ENCODE measurements at regions not wholly inside any gene's neighbourhood (a gene's known extent, or its start where the extent isn't known, plus 50 kb on each side); places are given as distances from the start of the nearest gene placed in this dataset.

DNA sequence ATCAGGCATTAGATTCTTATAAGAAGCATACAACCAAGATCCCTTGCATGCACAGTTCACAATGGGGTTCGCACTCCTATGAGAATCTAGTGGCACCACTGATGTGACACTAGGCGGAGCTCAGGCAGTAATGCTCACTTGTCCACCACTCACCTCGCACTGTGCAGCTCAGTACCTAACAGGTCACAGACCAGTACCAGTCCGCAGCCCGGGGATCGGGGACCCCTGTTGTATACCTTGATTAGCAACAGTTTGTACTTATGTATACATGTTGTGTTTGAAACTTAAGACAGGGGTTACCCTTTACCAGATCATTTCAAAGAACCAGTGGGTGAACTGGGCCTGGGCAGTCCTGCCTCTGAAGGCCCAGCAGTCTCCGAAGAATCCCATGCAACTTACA is 103.7 kb downstream of the PMP22 start:
- H3K27me3 ChIP-seq (replicated peaks in 1 of 4; ENCODE audit: control insufficient read depth in 3 of 4, extremely low read depth in 1 of 4, insufficient read depth in 3 of 4, low read length in 3 of 4) = no peaks in the 10 kb centered on the region
- no peak overlapping the region for H2AFZ ChIP-seq (ENCODE audit: low read length)
- H3K23me2 ChIP-seq (ENCODE audit: low read depth, low read length) = no peaks in the 10 kb centered on the region
- no peak overlapping the region for H2BK120ac ChIP-seq (replicated peaks; ENCODE audit: low read depth, low read length)
- H2BK5ac ChIP-seq (ENCODE audit: low read depth, low read length) = no peak overlapping the region
- H3K14ac ChIP-seq (ENCODE audit: insufficient read length) = no peak overlapping the region
- DNase-seq (ENCODE audit: low read depth in 1 of 2, low spot score in 2 of 2) = no peak
- no peak overlapping the region for H3K4me3 ChIP-seq (ENCODE audit: extremely low read depth in 1 of 4, insufficient read depth in 2 of 4, low read depth in 3 of 4, low read length in 4 of 4)
- H2BK15ac ChIP-seq (ENCODE audit: low read length) = no peak overlapping the region
- no peak overlapping the region for H2BK12ac ChIP-seq (ENCODE audit: low read depth, low read length)
- no peak overlapping the region for H2BK20ac ChIP-seq (ENCODE audit: low read length)
- H3K4ac ChIP-seq (replicated peaks; ENCODE audit: insufficient read length, low read depth, low read length) = no peak overlapping the region
- no peaks in the 10 kb centered on the region for H3K79me1 ChIP-seq (ENCODE audit: low read depth, low read length)
- no peak overlapping the region for H3K4me2 ChIP-seq (ENCODE audit: insufficient read depth in 1 of 2, low read depth in 2 of 2, low read length in 2 of 2)
- H3K23ac ChIP-seq (ENCODE audit: insufficient read length) = no peak overlapping the region
- no peaks in the 10 kb centered on the region; a peak in 1 of 4 replicates for H3K9me3 ChIP-seq (ENCODE audit: insufficient read depth in 2 of 2, low read depth in 1 of 2, low read length in 1 of 2)
- TF ChIP-seq KDM4A (IDR thresholded peaks at IDR 0.05; ENCODE audit: low read depth, low read length, severe bottlenecking) (no peak), SRF (IDR thresholded peaks at IDR 0.05; ENCODE audit: low read depth, low read length) (no peak), PHF8 (conservative IDR thresholded peaks at IDR 0.05; ENCODE audit: low read depth, low read length) (no peak), SP2 (IDR thresholded peaks at IDR 0.05; ENCODE audit: low read length) (no peak), TAF7 (optimal IDR thresholded peaks at IDR 0.05; ENCODE audit: borderline replicate concordance, low read depth, low read length) (no peak)
- TF ChIP-seq, protein P1, sequence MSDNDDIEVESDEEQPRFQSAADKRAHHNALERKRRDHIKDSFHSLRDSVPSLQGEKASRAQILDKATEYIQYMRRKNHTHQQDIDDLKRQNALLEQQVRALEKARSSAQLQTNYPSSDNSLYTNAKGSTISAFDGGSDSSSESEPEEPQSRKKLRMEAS (IDR thresholded peaks at IDR 0.05) = no peak
- FAIRE-seq = no peak
- H3K4me1 ChIP-seq (replicated peaks in 1 of 4; ENCODE audit: control insufficient read depth in 3 of 4, insufficient read depth in 4 of 4, low read length in 3 of 4) = no peaks in the 10 kb centered on the region
- H4K8ac ChIP-seq (ENCODE audit: extremely low read depth, insufficient read depth, low read length) = no peak overlapping the region
- H4K20me1 ChIP-seq (replicated peaks in 1 of 2; ENCODE audit: control insufficient read depth in 1 of 2, insufficient read depth in 2 of 2, low read length in 2 of 2) = no peaks in the 10 kb centered on the region
- CTCF ChIA-PET (ENCODE audit: partially characterized antibody) = interaction anchor here (0.7 to 2.9 kb wide), 5 partner anchors 10 to 274 kb away, joined by 3 to 10 read pairs (median 3); no protein-coding TSS in a partner anchor
- no peaks in the 10 kb centered on the region for H3K79me2 ChIP-seq (ENCODE audit: control insufficient read depth in 1 of 2, insufficient read depth in 2 of 2, low read length in 2 of 2)
- no peak overlapping the region for H3K56ac ChIP-seq (replicated peaks; ENCODE audit: insufficient read length, low read depth, low read length)
- H3K9ac ChIP-seq (replicated peaks in 1 of 4; ENCODE audit: extremely low read depth in 1 of 4, low read depth in 3 of 4, low read length in 3 of 4) = no peak overlapping the region
- POLR2A ChIA-PET (ENCODE audit: partially characterized antibody) = no interaction called here
- no peak overlapping the region for H4K91ac ChIP-seq (replicated peaks; ENCODE audit: insufficient read length, low read length)
- WGBS, 2 experiments (ENCODE audit: extremely low coverage in 1 of 2, insufficient coverage in 1 of 2, insufficient read length in 1 of 2, insufficient replicate concordance in 2 of 2, low coverage in 1 of 2, low lambda C conversion rate in 2 of 2, missing lambda C conversion rate in 1 of 2) = 92% methylated on average over 7 of the region's 7 CpGs; no CpG with 5 or more reads in 1 of the 2 experiments
- H2AK5ac ChIP-seq (ENCODE audit: low read depth, low read length) = no peak overlapping the region
- no peak overlapping the region for H4K5ac ChIP-seq (ENCODE audit: insufficient read length, low read depth, low read length)
- H3K36me3 ChIP-seq (ENCODE audit: control insufficient read depth in 2 of 4, insufficient read depth in 4 of 4, low read length in 3 of 4) = no peaks in the 10 kb centered on the region
- H3K27ac ChIP-seq (ENCODE audit: low read depth, low read length) = no peak overlapping the region
- H3K18ac ChIP-seq (ENCODE audit: extremely low read depth, low read length) = no peak overlapping the region

All from H1 (cell line).